HG02759 (cell line): ENCODE measurements at regions not wholly inside any gene's neighbourhood (a gene's known extent, or its start where the extent isn't known, plus 50 kb on each side); places are given as distances from the start of the nearest gene placed in this dataset.

Experiments
- ATAC-seq: cut with Tn5 transposase; IDR thresholded peaks from one replicate; pipeline ENCODE4 v1.9.1; 2021; ENCODE audit warnings: mild to moderate bottlenecking, moderate library complexity; ENCODE audit not compliant: unreplicated experiment

GRCh38 chr21:36554411-36555157 is 74.7 kb upstream of the CLDN14 start:
- no peak for ATAC-seq

- no peak for ATAC-seq
These were observed 75.4 kb upstream of the CLDN14 start for GRCh38 chr21:36555199-36555800.

DNA sequence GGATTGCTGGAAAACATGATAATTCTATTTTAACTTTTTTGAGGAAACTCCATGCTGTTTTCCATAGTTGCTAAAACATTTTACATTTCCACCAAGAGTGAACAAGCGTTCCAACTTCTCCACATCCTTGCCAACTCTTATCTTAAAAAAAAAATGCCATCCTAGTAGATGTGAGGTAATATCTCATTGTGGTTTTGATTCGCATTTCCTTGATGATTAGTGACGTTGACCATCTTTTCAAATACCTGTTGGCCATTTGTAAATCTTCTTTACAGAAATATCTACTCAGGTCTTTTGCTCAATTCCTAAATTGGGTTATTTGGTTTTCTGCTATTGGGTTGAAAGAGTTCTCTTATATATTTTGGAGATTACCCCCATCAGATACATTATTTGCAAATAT is 77.4 kb upstream of the CLDN14 start:
- ATAC-seq = no peak

GRCh38 chr21:36560933-36561575 is 81.1 kb upstream of the CLDN14 start:
- no peak for ATAC-seq

DNA sequence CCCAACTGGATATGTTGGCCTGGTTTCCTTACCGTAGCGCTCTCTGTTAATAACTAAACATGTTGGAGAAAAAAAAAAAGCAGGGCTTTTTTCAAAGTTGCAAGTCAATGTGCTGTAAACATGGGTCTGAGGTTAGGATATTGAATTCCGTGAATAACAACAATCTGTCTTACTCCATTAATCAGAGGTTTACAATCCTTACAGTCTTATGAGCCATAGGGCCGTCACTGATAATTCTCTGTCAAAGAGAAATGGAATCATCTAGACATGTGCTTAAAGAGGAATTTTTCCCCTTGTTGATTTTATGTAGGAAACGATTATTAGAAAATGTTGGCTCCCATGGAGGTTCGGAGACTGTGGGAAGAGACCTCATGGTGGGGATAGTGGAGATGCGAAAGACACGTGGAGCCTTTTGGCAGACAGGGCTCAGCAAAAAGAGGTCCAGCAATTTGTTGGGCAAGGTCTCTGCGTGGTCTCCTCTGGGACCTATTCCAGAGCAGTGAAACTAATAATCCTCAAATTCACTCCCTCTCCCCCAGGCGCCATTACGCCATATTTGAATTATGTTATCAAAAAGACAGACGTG is 83.5 kb upstream of the CLDN14 start:
- ATAC-seq = no peak

- no peak for ATAC-seq
These were observed 84.7 kb upstream of the CLDN14 start for GRCh38 chr21:36564647-36565046.

- no peak for ATAC-seq
These were observed 85.6 kb upstream of the CLDN14 start for GRCh38 chr21:36565540-36565939.

DNA sequence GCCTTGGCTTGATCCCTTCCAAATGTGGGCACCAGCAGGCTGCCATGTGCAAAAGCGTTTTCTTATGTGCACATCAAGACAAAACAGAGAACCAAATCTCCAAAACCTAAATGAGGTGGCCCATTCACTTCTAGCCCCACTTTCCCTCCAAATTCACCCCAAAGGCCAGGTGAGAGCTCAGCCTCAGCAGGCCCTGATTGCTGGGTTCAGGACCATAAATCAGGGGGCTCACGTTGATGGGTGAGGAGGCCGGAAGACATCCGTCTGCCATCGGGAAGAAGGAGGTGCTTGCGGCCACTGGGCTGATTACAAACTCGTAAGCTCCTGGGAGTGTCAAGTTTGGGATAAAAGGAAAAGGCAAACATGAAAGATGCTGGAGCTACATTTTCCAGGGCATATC is 86.7 kb upstream of the CLDN14 start:
- ATAC-seq = no peak

- no peak for ATAC-seq
These were observed 87.4 kb upstream of the CLDN14 start for GRCh38 chr21:36567216-36567885.

GRCh38 chr21:36569511-36569910 is 89.6 kb upstream of the CLDN14 start:
- ATAC-seq = no peak

DNA sequence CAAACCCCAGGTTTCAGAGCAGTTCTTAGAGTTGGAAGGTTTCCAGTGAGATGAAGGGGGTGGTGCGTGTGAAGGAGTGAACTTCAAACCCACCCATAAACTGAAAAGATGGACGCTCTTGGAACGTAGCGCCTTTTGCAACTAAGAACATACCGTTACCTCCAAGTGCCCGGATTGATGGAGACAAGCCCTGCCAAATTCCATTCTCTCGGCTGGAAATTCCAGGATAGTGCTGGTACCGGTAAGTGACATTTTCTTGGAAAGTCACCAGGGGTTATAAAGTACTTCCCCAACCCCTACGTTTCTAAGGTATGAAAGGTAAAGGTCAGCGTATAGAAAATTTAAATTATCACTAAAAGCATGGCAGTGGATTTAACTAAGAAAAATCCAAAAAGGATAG is 91.6 kb upstream of the CLDN14 start:
- ATAC-seq = no peak

GRCh38 chr21:36572039-36572438 is 92.1 kb upstream of the CLDN14 start:
- ATAC-seq = no peak

- ATAC-seq = no peak
These were observed 95.4 kb upstream of the CLDN14 start for GRCh38 chr21:36575306-36575705.

DNA sequence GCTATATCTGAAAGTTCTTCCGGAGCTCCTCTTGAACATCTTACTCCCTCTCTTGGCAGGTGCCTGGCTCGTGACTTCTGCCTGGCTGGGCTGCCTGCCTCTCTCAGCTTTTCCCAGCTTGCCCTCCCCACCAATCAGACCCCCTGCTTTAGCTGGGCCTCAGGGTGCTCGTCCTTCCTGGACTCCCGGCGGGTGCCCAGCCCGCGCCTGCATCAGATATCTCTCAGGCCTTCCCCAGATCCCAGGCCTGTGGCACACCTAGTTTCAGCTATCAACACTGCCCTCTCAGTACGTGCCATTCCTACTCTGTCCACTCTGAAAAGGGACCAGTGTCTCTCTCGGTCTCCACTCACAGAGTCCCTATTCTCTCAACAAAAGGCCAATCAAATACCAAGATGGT is 96.5 kb upstream of the CLDN14 start:
- ATAC-seq = no peak

DNA sequence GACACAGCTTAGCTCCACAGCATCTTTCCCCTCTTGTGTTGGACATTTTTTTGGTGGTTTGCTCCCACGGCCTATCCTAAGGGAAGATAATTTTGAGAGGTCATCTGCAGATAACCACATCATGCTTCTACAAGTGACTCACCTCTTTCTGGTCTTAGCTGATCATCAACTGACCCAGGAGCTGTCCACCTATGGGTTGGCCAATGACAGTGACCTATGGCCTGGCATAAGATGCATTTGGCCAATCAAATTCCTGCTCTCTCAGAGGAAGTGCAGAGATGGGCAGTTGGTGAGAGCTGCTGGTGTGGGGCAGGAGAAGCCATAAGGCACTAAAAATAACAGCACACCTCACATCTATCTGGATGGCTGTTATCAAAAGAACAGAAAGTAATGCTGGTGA is 100.0 kb upstream of the CLDN14 start:
- ATAC-seq = no peak

DNA sequence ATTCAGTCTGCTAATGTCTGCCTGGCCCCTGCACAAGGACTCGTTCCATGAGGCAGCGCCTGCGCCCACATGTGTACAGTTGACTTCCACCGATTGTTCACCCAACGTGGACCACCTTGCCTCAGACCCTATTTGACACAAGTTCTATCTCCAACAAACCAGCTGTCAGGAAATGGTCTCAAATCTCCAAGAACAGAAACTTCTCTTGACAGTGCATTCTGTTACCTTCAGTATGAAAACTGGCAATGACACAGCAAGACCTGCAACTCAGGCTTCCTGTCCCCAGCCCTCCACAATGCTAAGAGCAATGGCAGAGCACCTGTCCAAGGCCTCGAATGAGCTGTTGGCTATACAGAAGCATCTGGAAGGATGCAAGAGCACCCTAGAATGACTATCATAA is 102.3 kb upstream of the CLDN14 start:
- no peak for ATAC-seq

DNA sequence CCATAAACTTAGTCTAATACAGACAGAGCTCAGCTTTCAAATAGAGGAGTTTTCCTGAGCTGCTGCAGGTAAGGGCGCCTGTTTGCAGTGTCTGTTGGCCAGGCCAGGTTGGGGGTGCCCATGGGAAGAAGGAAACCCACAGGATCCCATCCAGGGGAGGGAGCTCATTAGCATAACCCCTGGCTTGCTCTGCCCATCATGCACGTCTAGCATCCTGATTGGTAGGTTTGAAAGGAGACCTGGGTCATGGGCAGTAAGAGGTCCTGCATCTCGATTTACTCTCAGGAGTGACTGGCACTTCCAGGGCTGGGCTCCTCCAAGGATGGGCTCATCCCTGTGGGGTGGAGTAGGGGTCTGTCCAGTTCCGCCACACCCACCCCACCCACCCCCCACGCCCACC is 103.7 kb upstream of the CLDN14 start:
- no peak for ATAC-seq

DNA sequence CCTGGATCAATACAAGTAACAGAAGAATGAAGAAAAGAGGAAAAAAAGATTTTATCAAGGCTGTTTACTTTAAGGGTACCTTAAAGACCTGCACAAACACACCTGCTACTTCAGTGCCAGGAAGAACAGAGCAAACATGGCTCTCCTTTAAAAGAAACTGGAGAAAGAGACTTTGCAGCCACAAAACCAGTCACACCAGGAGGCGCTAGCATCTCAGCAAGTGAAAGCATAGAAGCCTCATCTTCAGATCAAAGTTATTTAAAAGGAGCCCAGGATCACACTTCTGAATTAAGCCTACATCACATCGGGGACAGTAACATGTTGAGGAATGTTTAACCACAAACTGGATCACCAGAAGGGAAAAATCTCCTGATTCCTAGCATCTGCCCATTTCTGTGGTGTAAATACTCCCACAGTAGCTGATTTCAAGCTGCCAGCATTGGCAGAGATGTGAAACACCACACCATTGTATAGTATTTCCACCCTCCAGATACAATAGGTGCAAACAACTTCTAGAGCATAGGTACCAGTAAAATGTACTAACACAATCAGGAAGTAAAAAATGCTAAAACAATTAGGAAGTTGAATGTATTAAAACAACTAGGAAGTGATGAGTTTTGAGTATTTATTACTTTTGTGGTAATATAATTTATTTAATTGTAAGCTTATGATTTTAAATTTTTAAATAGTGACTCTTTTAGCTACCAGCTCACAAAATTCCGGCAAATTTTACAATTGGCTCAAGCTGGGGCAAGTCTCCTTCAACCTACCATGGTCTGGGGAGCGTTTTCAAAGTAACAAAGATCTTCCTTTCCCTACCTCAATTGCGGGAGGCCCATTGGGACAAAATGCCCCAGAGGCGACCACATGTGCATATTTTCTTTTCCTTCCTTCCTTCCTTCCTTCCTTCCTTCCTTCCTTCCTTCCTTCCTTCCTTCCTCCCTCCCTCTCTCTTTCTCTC is 105.3 kb upstream of the CLDN14 start:
- no peak for ATAC-seq

- no peak for ATAC-seq
These were observed 107.5 kb upstream of the CLDN14 start for GRCh38 chr21:36587388-36587787.

DNA sequence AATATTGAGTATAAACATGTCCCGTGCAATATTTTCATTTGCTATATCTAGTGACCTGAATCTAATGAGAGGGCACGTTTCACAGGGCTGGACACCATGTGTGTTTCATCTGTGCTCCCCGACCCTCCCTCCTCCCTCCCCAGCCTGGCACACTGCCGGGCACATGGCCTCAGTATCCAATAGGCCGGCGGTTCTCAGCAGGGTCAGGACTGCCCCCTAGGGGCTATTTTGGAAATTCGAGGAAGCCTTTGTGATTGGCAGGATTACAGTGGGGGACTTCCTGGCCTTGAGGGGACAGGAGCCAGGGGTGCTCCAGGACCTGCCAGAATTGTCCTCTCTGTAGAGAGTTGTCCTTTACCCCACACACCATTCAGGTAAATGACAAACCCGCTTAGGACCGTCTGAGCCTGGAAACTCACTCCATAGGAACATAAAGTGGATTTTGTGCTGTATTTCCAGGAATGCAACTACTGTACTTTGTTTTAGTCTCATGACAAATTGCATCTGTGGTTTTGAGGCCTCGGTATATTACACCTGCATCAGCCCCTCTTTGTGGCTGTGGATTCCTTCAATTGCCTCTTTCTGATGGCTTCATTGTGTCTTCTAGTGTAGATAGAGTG is 109.5 kb upstream of the SIM2 start:
- no peak for ATAC-seq
